HTR-8/SVneo (cell line): ENCODE measurements at regions not wholly inside any gene's neighbourhood (a gene's known extent, or its start where the extent isn't known, plus 50 kb on each side); places are given as distances from the start of the nearest gene placed in this dataset.

Source experiments
- DNase-seq: peaks from one replicate; pipeline ENCODE4 v3.0.0; 2011; ENCODE audit warnings: low spot score, mixed read lengths; ENCODE audit not compliant: insufficient read length
- FAIRE-seq: peaks from 2 replicates; lab custom pipeline; 2011; peaks lifted over from hg19 to GRCh38; lab: Jason Lieb, UNC

- FAIRE-seq, result no peak
Measured at GRCh38 chr18:60445341-60445740, 72.8 kb upstream of the MC4R start.

GRCh38 chr18:60446821-60447220 is 74.2 kb upstream of the MC4R start:
- DNase-seq (no peak), FAIRE-seq (no peak)

More at GRCh38 chr18:60445341-60445740, 72.8 kb upstream of the MC4R start:
- DNase-seq, result no peak

GRCh38 chr18:60448487-60449267 is 76.1 kb upstream of the MC4R start:
- no peak for FAIRE-seq
- no peak for DNase-seq

GRCh38 chr18:60452421-60452820 is 79.8 kb upstream of the MC4R start:
- FAIRE-seq, result no peak
- peak; percentile 21 for DNase-seq

GRCh38 chr18:60466677-60467076 is 94.1 kb upstream of the MC4R start:
- no peak for DNase-seq
- no peak for FAIRE-seq

GRCh38 chr18:60469387-60470100 is 97.0 kb upstream of the MC4R start:
- DNase-seq (no peak), FAIRE-seq (no peak)

- no peak for DNase-seq
Measured at GRCh38 chr18:60471652-60472051, 99.1 kb upstream of the MC4R start.

GRCh38 chr18:60485201-60485600 is 112.6 kb upstream of the MC4R start:
- no peak for FAIRE-seq

More at GRCh38 chr18:60471652-60472051, 99.1 kb upstream of the MC4R start:
- no peak for FAIRE-seq

GRCh38 chr18:60493066-60493465 is 120.5 kb upstream of the MC4R start:
- FAIRE-seq (no peak), DNase-seq (no peak)

More at GRCh38 chr18:60485201-60485600, 112.6 kb upstream of the MC4R start:
- DNase-seq, result no peak

GRCh38 chr18:60499675-60500074 is 127.1 kb upstream of the MC4R start:
- FAIRE-seq (no peak), DNase-seq (no peak)

GRCh38 chr18:60500960-60501359 is 128.4 kb upstream of the MC4R start:
- no peak for FAIRE-seq

GRCh38 chr18:60502591-60502990 is 130.0 kb upstream of the MC4R start:
- FAIRE-seq (no peak), DNase-seq (no peak)

More at GRCh38 chr18:60500960-60501359, 128.4 kb upstream of the MC4R start:
- DNase-seq, result no peak

GRCh38 chr18:60503199-60503598 is 130.6 kb upstream of the MC4R start:
- no peak for FAIRE-seq
- DNase-seq, result no peak

- no peak for DNase-seq
- FAIRE-seq, result no peak
Measured at GRCh38 chr18:60506190-60506589, 133.6 kb upstream of the MC4R start.

- no peak for FAIRE-seq
- no peak for DNase-seq
Measured at GRCh38 chr18:60506682-60507081, 134.1 kb upstream of the MC4R start.

GRCh38 chr18:60508108-60508507 is 135.5 kb upstream of the MC4R start:
- no peak for FAIRE-seq
- DNase-seq, result no peak

- DNase-seq (peak; percentile 2), FAIRE-seq (no peak)
Measured at GRCh38 chr18:60534538-60534937, 162.0 kb upstream of the MC4R start.

GRCh38 chr18:60537074-60537473 is 164.5 kb upstream of the MC4R start:
- DNase-seq (no peak), FAIRE-seq (no peak)

GRCh38 chr18:60538891-60539290 is 166.3 kb upstream of the MC4R start:
- DNase-seq, result no peak

GRCh38 chr18:60541661-60542060 is 169.1 kb upstream of the MC4R start:
- no peak for DNase-seq
- FAIRE-seq, result no peak

More at GRCh38 chr18:60538891-60539290, 166.3 kb upstream of the MC4R start:
- no peak for FAIRE-seq

- no peak for DNase-seq
- FAIRE-seq, result no peak
Measured at GRCh38 chr18:60543646-60544045, 171.1 kb upstream of the MC4R start.
